HL-60 (cell line): ENCODE measurements at regions not wholly inside any gene's neighbourhood (a gene's known extent, or its start where the extent isn't known, plus 50 kb on each side); places are given as distances from the start of the nearest gene placed in this dataset.

Source experiments
- DNase-seq, 2 experiments: peaks; one replicate each; pipeline ENCODE4 v3.0.0-alpha.2; 2010 to 2020; ENCODE audit warnings: low read depth in 1 of 2, low spot score in 1 of 2
- H3K27ac ChIP-seq: fragments of 250-450 bp; sonication (Bioruptor Pico); replicated peaks from 2 replicates; pipeline ENCODE4 v1.5.1; 2020; ENCODE audit warnings: mild to moderate bottlenecking, moderate library complexity
- H3K27me3 ChIP-seq: fragments of 250-450 bp; sonication (Bioruptor Pico); 2 replicates; pipeline ENCODE4 v1.5.1; 2021; ENCODE audit warnings: mild to moderate bottlenecking, moderate library complexity; ENCODE audit not compliant: insufficient read depth, poor library complexity, severe bottlenecking
- H3K4me3 ChIP-seq: replicated peaks from 2 replicates; pipeline ENCODE4 v1.5.1; 2011; ENCODE audit warnings: mild to moderate bottlenecking, control low read depth, low read length; ENCODE audit not compliant: insufficient read depth
- CTCF ChIP-seq: IDR thresholded peaks from one replicate; pipeline ENCODE4 v1.5.1; 2011; ENCODE audit warnings: low read length, control low read depth, inconsistent platforms; ENCODE audit not compliant: insufficient read depth
- GABPA ChIP-seq: IDR thresholded peaks from 2 replicates; pipeline ENCODE4 v1.6.1; 2012; ENCODE audit warnings: low read depth
- POLR2AphosphoS5 ChIP-seq: IDR thresholded peaks from 2 replicates; pipeline ENCODE4 v1.6.1; 2012; ENCODE audit warnings: low read depth
- REST ChIP-seq: IDR thresholded peaks from 2 replicates; pipeline ENCODE4 v1.6.1; 2012; ENCODE audit warnings: low read depth; ENCODE audit not compliant: insufficient replicate concordance
- SPI1 ChIP-seq: IDR thresholded peaks from 2 replicates; pipeline ENCODE4 v1.6.1; 2012; ENCODE audit warnings: low read depth, mild to moderate bottlenecking, borderline replicate concordance

- TF ChIP-seq REST (no peak), POLR2AphosphoS5 (no peak), CTCF (no peak), SPI1 (no peak), GABPA (no peak)
Observed at GRCh38 chr16:18048853-18049546, 287.5 kb downstream of the NPIPA8 start.

GRCh38 chr16:18047761-18048160, 288.8 kb downstream of the NPIPA8 start:
- no peaks in the 10 kb centered on the region for H3K27me3 ChIP-seq
- no peak for TF ChIP-seq REST
- no peak for TF ChIP-seq SPI1
- no peak for TF ChIP-seq POLR2AphosphoS5
- no peak for TF ChIP-seq GABPA
- TF ChIP-seq CTCF, result no peak
- H3K27ac ChIP-seq, result no peak overlapping the region
- H3K4me3 ChIP-seq, result no peak overlapping the region
- no peak for DNase-seq

More at GRCh38 chr16:18048853-18049546, 287.5 kb downstream of the NPIPA8 start:
- Histone ChIP-seq H3K27me3 (no peaks in the 10 kb centered on the region), H3K4me3 (no peak overlapping the region), H3K27ac (no peak overlapping the region)
- DNase-seq, result no peak

- TF ChIP-seq POLR2AphosphoS5 (no peak), SPI1 (no peak), GABPA (no peak), REST (no peak), CTCF (no peak)
- H3K4me3 ChIP-seq, result no peak overlapping the region
- no peaks in the 10 kb centered on the region for H3K27me3 ChIP-seq
- no peak for DNase-seq
- no peak overlapping the region for H3K27ac ChIP-seq
Observed at GRCh38 chr16:18045356-18045755, 291.2 kb downstream of the NPIPA8 start.
